GM12878 (cell line): ENCODE measurements at regions not wholly inside any gene's neighbourhood (a gene's known extent, or its start where the extent isn't known, plus 50 kb on each side); places are given as distances from the start of the nearest gene placed in this dataset.

Experiments used
- ATAC-seq: fragments of 200-7000 bp; cut with Tn5 transposase; 3 replicates; pipeline ENCODE4 v1.9.1; 2020; ENCODE audit warnings: mild to moderate bottlenecking, moderate library complexity
- BruUV-seq: library from RNA; stranded (reverse); fragments of 400-500 nt; replicated peaks from 2 replicates; lab custom pipeline; 2021; lab: Mats Ljungman, UMichigan
- CTCF ChIA-PET: fragments of 300-600 bp; sonication (Branson Sonifier 250); formaldehyde crosslinking; extraction: SDS; loops from one replicate; lab custom pipeline; 2021; ENCODE audit warnings: inconsistent platforms; lab: Yijun Ruan, JAX
- POLR2A ChIA-PET: fragments of 350-600 bp; formaldehyde crosslinking; extraction: SDS; loops from one replicate; lab custom pipeline; 2021; ENCODE audit warnings: inconsistent platforms; lab: Charles Lee
- RAD21 ChIA-PET: fragments of 300-600 bp; sonication (Branson Sonifier 250); formaldehyde crosslinking; loops from one replicate; lab custom pipeline; 2023; ENCODE audit warnings: antibody characterized with exemption; ENCODE audit not compliant: unreplicated experiment; lab: Charles Lee
- SMC1A ChIA-PET: fragments of 300-600 bp; sonication (Branson Sonifier 250); formaldehyde crosslinking; loops from one replicate; lab custom pipeline; 2023; ENCODE audit not compliant: unreplicated experiment, uncharacterized antibody; lab: Charles Lee
- DNase-seq: peaks from one replicate; pipeline ENCODE4 v3.0.0-alpha.2; 2011; ENCODE audit warnings: low read depth, low spot score
- FAIRE-seq: peaks from 3 replicates; lab custom pipeline; 2011; peaks lifted over from hg19 to GRCh38; lab: Jason Lieb, UNC
- H2AFZ ChIP-seq: 2 replicates; pipeline ENCODE4 v1.6.0; 2011; ENCODE audit warnings: low read depth, low read length, control low read depth; ENCODE audit not compliant: control insufficient read depth
- H3K27ac ChIP-seq: 2 replicates; pipeline ENCODE4 v1.5.1; 2011; ENCODE audit warnings: control low read depth; ENCODE audit not compliant: control insufficient read depth, insufficient read depth
- H3K27me3 ChIP-seq, 2 experiments: replicated peaks in 1 of 2; 2 replicates each; pipeline versions ENCODE4 v1.6.0 to v1.6.1; 2011; ENCODE audit warnings: low read length in 1 of 2; ENCODE audit not compliant: control insufficient read depth in 2 of 2, insufficient read depth in 2 of 2
- H3K36me3 ChIP-seq, 2 experiments: 2 replicates each; pipeline ENCODE4 v1.5.1; 2011; ENCODE audit warnings: low read length in 1 of 2; ENCODE audit not compliant: control insufficient read depth in 2 of 2, insufficient read depth in 2 of 2
- H3K4me1 ChIP-seq: 2 replicates; pipeline ENCODE4 v1.6.1; 2011; ENCODE audit warnings: mild to moderate bottlenecking, low read length, moderate library complexity, mixed read lengths; ENCODE audit not compliant: control insufficient read depth, insufficient read depth
- H3K4me2 ChIP-seq: 2 replicates; pipeline ENCODE4 v1.6.0; 2011; ENCODE audit warnings: control low read depth; ENCODE audit not compliant: control insufficient read depth, insufficient read depth
- H3K4me3 ChIP-seq: fragments of 200-600 bp; sonication (generic); 2 replicates; pipeline ENCODE4 v1.5.1; 2016
- H3K79me2 ChIP-seq: 2 replicates; pipeline ENCODE4 v1.6.0; 2011; ENCODE audit warnings: low read length; ENCODE audit not compliant: control insufficient read depth, insufficient read depth
- H3K9ac ChIP-seq: 2 replicates; pipeline ENCODE4 v1.8.0; 2011; ENCODE audit warnings: low read length, control low read depth, mixed read lengths; ENCODE audit not compliant: control insufficient read depth, insufficient read depth
- H3K9me3 ChIP-seq: replicated peaks from 3 replicates; pipeline ENCODE4 v1.5.1; 2011; ENCODE audit warnings: mild to moderate bottlenecking, low read length; ENCODE audit not compliant: control insufficient read depth, insufficient read depth
- H4K20me1 ChIP-seq: 2 replicates; pipeline ENCODE4 v1.6.0; 2011; ENCODE audit not compliant: control insufficient read depth, insufficient read depth
- REST ChIP-seq: IDR thresholded peaks from 2 replicates; pipeline ENCODE4 v1.6.1; 2012; ENCODE audit warnings: mild to moderate bottlenecking, low read depth, low read length
- SIN3A ChIP-seq: IDR thresholded peaks from 2 replicates; pipeline ENCODE4 v1.6.1; 2012; ENCODE audit warnings: low read depth, low read length, improper control_type of control experiment
- SREBF2 ChIP-seq: IDR thresholded peaks from 2 replicates; pipeline ENCODE4 v1.6.1; 2012; ENCODE audit warnings: mild to moderate bottlenecking, low read length
- TAF1 ChIP-seq: IDR thresholded peaks from 2 replicates; pipeline ENCODE4 v1.6.1; 2011; ENCODE audit warnings: mild to moderate bottlenecking, low read depth, low read length, borderline replicate concordance
- WGBS: methylation state at CpG from one replicate; pipeline ENCODE4 v1.1.6; 2016; ENCODE audit warnings: low lambda C conversion rate; ENCODE audit not compliant: insufficient replicate concordance, insufficient coverage; ENCODE audit errors: missing lambda C conversion rate; 5-methylcytosine and 5-hydroxymethylcytosine counted together
- in situ Hi-C: fragments of 300-500 bp; cut with MboI; formaldehyde crosslinking; loops from 9 replicates; pipeline ENCODE4 v1.14.3; 2018; ENCODE audit warnings: mixed read lengths
- intact Hi-C: fragments of 100-400 bp; cut with micrococcal nuclease; formaldehyde crosslinking; loops from one replicate; pipeline ENCODE4 v1.14.2; 2022; ENCODE audit not compliant: unreplicated experiment

GRCh38 chr13:47673009-47673850, 327.8 kb downstream of the SUCLA2 start:
- no peak overlapping the region for H3K27ac ChIP-seq
- ATAC-seq (no peak), DNase-seq (no peak), FAIRE-seq (no peak)
- H3K4me1 ChIP-seq = no peaks in the 10 kb centered on the region
- POLR2A ChIA-PET = no interaction called here
- WGBS = 10% methylated on average over 5 of the region's 5 CpGs
- H3K79me2 ChIP-seq = no peaks in the 10 kb centered on the region
- TF ChIP-seq SREBF2 = no peak
- no peak for TF ChIP-seq TAF1
- no peak for TF ChIP-seq SIN3A
- no peak for TF ChIP-seq REST
- H3K4me2 ChIP-seq = no peak overlapping the region
- in situ Hi-C loops (no loop called here), intact Hi-C loops (no loop called here)
- no peaks in the 10 kb centered on the region for H3K36me3 ChIP-seq
- no peak overlapping the region for H2AFZ ChIP-seq
- BruUV-seq = no TSS peak
- no peak overlapping the region for H3K9ac ChIP-seq
- H3K9me3 ChIP-seq = no peaks in the 10 kb centered on the region
- RAD21 ChIA-PET = no interaction called here
- CTCF ChIA-PET = no interaction called here
- SMC1A ChIA-PET = no interaction called here
- H4K20me1 ChIP-seq = no peaks in the 10 kb centered on the region
- H3K4me3 ChIP-seq = no peak overlapping the region
- no peaks in the 10 kb centered on the region for H3K27me3 ChIP-seq
